Fibroblast of lung (primary cell): ENCODE measurements at regions not wholly inside any gene's neighbourhood (a gene's known extent, or its start where the extent isn't known, plus 50 kb on each side); places are given as distances from the start of the nearest gene placed in this dataset.

ENCODE experiments used
- DNase-seq, 2 donors: peaks; one replicate each; pipeline versions ENCODE4 v3.0.0 to v3.0.0-alpha.2; 2010; ENCODE audit warnings: low read depth in 2 of 2
- H2AFZ ChIP-seq: 2 replicates; pipeline ENCODE4 v1.5.1; 2012; ENCODE audit warnings: low read length, control low read depth, inconsistent platforms
- H3K27ac ChIP-seq: 2 replicates; pipeline ENCODE4 v1.5.1; 2011; ENCODE audit warnings: low read length, control low read depth; ENCODE audit not compliant: insufficient read depth
- H3K27me3 ChIP-seq: 2 replicates; pipeline ENCODE4 v1.5.1; 2011; ENCODE audit warnings: mild to moderate bottlenecking, low read length; ENCODE audit not compliant: control insufficient read depth, insufficient read depth
- H3K36me3 ChIP-seq: 2 replicates; pipeline ENCODE4 v1.5.1; 2011; ENCODE audit warnings: low read length; ENCODE audit not compliant: control insufficient read depth, insufficient read depth
- H3K4me1 ChIP-seq: 2 replicates; pipeline ENCODE4 v1.5.1; 2011; ENCODE audit warnings: low read length; ENCODE audit not compliant: control insufficient read depth, insufficient read depth; ENCODE audit errors: extremely low read depth
- H3K4me2 ChIP-seq: 2 replicates; pipeline ENCODE4 v1.5.1; 2011; ENCODE audit warnings: low read length, control low read depth; ENCODE audit not compliant: insufficient read depth; ENCODE audit errors: extremely low read depth
- H3K4me3 ChIP-seq, 4 experiments: fragments of 200-600 bp in 1 of 4; sonication (generic) in 1 of 4; replicated peaks in 1 of 4; 2 replicates each; pipeline ENCODE4 v1.5.1; 2011 to 2016; ENCODE audit warnings: low read length in 4 of 4, low read depth in 3 of 4, mild to moderate bottlenecking in 3 of 4, control low read depth in 2 of 4, inconsistent platforms in 1 of 4, mixed read lengths in 1 of 4; ENCODE audit not compliant: insufficient read depth in 1 of 4; ENCODE audit errors: control extremely low read depth in 1 of 4
- H3K79me2 ChIP-seq: 2 replicates; pipeline ENCODE4 v1.5.1; 2012; ENCODE audit warnings: mild to moderate bottlenecking, low read length, inconsistent platforms; ENCODE audit not compliant: control insufficient read depth, insufficient read depth
- H3K9ac ChIP-seq: 2 replicates; pipeline ENCODE4 v1.5.1; 2011; ENCODE audit warnings: mild to moderate bottlenecking, low read length, control low read depth; ENCODE audit not compliant: insufficient read depth
- H3K9me3 ChIP-seq: 2 replicates; pipeline ENCODE4 v1.5.1; 2012; ENCODE audit warnings: low read depth, low read length; ENCODE audit not compliant: control insufficient read depth, insufficient read depth
- H4K20me1 ChIP-seq: 2 replicates; pipeline ENCODE4 v1.5.1; 2011; ENCODE audit warnings: low read length; ENCODE audit not compliant: control insufficient read depth, insufficient read depth; ENCODE audit errors: extremely low read depth
- EZH2 ChIP-seq: IDR thresholded peaks from 2 replicates; pipeline ENCODE4 v1.5.1; 2012; ENCODE audit warnings: low read length, control low read depth, mild to moderate bottlenecking; ENCODE audit errors: missing control alignments
- TF ChIP-seq, protein P1 (sequence below), 2 donors: IDR thresholded peaks in 1 of 2; conservative IDR thresholded peaks in 1 of 2; 1 replicate in 1 of 2; 2 replicates in 1 of 2; pipeline ENCODE4 v1.5.1; 2011 to 2012; ENCODE audit warnings: low read length in 2 of 2, control low read depth in 1 of 2, inconsistent platforms in 1 of 2, low read depth in 1 of 2, mild to moderate bottlenecking in 1 of 2

DNA sequence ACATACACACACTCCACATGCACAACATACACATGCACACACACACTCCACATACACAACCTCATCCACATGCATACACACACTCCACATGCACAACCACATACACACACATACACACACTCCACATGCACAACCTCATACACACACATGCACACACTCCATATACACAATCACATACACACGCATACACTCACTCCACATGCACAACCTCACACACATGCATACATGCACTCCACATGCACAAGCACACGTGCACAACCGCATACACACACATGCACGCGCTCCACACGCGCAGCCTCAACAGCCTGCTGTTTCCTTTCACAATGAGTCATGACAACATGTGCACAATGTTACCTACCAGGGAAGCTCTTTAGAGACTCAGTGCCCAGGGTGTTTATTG lies 61.2 kb upstream of the TMEM132C start:
- H2AFZ ChIP-seq, result no peak overlapping the region
- H3K27me3 ChIP-seq, result no peaks in the 10 kb centered on the region
- peaks cover 8% of the 10 kb centered on the region for H3K9me3 ChIP-seq
- H3K4me1 ChIP-seq, result no peaks in the 10 kb centered on the region
- H3K36me3 ChIP-seq, result no peaks in the 10 kb centered on the region
- TF ChIP-seq, protein P1, sequence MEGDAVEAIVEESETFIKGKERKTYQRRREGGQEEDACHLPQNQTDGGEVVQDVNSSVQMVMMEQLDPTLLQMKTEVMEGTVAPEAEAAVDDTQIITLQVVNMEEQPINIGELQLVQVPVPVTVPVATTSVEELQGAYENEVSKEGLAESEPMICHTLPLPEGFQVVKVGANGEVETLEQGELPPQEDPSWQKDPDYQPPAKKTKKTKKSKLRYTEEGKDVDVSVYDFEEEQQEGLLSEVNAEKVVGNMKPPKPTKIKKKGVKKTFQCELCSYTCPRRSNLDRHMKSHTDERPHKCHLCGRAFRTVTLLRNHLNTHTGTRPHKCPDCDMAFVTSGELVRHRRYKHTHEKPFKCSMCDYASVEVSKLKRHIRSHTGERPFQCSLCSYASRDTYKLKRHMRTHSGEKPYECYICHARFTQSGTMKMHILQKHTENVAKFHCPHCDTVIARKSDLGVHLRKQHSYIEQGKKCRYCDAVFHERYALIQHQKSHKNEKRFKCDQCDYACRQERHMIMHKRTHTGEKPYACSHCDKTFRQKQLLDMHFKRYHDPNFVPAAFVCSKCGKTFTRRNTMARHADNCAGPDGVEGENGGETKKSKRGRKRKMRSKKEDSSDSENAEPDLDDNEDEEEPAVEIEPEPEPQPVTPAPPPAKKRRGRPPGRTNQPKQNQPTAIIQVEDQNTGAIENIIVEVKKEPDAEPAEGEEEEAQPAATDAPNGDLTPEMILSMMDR (conservative IDR thresholded peaks at IDR 0.05 in 1 of 2, IDR thresholded peaks at IDR 0.05 in 1 of 2; ENCODE audit: low read depth in 1 of 2, low read length in 2 of 2), result no peak
- no peak for TF ChIP-seq EZH2
- no peak overlapping the region for H3K9ac ChIP-seq
- H4K20me1 ChIP-seq, result no peaks in the 10 kb centered on the region
- H3K79me2 ChIP-seq, result no peaks in the 10 kb centered on the region
- no peak overlapping the region for H3K4me3 ChIP-seq
- H3K4me2 ChIP-seq, result no peak overlapping the region
- no peak overlapping the region for H3K27ac ChIP-seq
- no peak for DNase-seq
